B cell (primary cell): ENCODE measurements at regions not wholly inside any gene's neighbourhood (a gene's known extent, or its start where the extent isn't known, plus 50 kb on each side); places are given as distances from the start of the nearest gene placed in this dataset.

Source experiments
- ATAC-seq: fragments of 200-7000 bp; cut with Tn5 transposase; one replicate; pipeline ENCODE4 v1.10.0; 2021; ENCODE audit warnings: low read depth, mild to moderate bottlenecking, moderate number of reproducible peaks, moderate library complexity
- CTCF ChIA-PET: fragments of 350-600 bp; sonication (Branson Sonifier 250); formaldehyde crosslinking; loops from one replicate; lab custom pipeline; 2021; ENCODE audit warnings: antibody characterized with exemption, inconsistent platforms; lab: Charles Lee
- POLR2A ChIA-PET: fragments of 350-600 bp; sonication (Branson Sonifier 250); formaldehyde crosslinking; loops from one replicate; lab custom pipeline; 2021; ENCODE audit warnings: antibody characterized with exemption; lab: Charles Lee
- DNase-seq: peaks from one replicate; pipeline ENCODE4 v3.0.0; 2013
- H2AFZ ChIP-seq: 2 replicates; pipeline ENCODE4 v1.6.1; 2012; ENCODE audit warnings: mild to moderate bottlenecking, low read depth, low read length; ENCODE audit not compliant: insufficient read depth, poor library complexity, severe bottlenecking
- H3K27ac ChIP-seq, 2 donors: 1 replicate in 1 of 2; 2 replicates in 1 of 2; pipeline ENCODE4 v1.5.1; 2012 to 2013; ENCODE audit warnings: low read length in 2 of 2, mild to moderate bottlenecking in 2 of 2, moderate library complexity in 1 of 2
- H3K27me3 ChIP-seq, 4 experiments: fragments of 200-600 bp in 1 of 4; sonication (generic) in 1 of 4; replicated peaks in 1 of 4; 1 replicate in 2 of 4; 2 replicates in 2 of 4; pipeline versions ENCODE4 v1.6.1 to v1.7.0; 2013 to 2016; ENCODE audit warnings: low read length in 3 of 4, mild to moderate bottlenecking in 2 of 4, mixed read lengths in 1 of 4, moderate library complexity in 1 of 4; ENCODE audit not compliant: insufficient read depth in 4 of 4, control insufficient read depth in 3 of 4; ENCODE audit errors: control extremely low read depth in 1 of 4
- H3K36me3 ChIP-seq, 2 experiments: replicated peaks in 1 of 2; 1 replicate in 1 of 2; 2 replicates in 1 of 2; pipeline versions ENCODE4 v1.6.1 to v1.7.1; 2013; ENCODE audit warnings: low read length in 1 of 2; ENCODE audit not compliant: insufficient read depth in 2 of 2, control insufficient read depth in 1 of 2; ENCODE audit errors: control extremely low read depth in 1 of 2, extremely low read depth in 1 of 2
- H3K4me1 ChIP-seq, 2 donors: fragments of 200-600 bp in 1 of 2; sonication (generic) in 1 of 2; 1 replicate in 1 of 2; 2 replicates in 1 of 2; pipeline versions ENCODE4 v1.5.1 to v1.6.1; 2013 to 2017; ENCODE audit warnings: low read length in 2 of 2; ENCODE audit not compliant: control insufficient read depth in 2 of 2, insufficient read depth in 2 of 2
- H3K4me2 ChIP-seq: replicated peaks from 2 replicates; pipeline ENCODE3; 2012; ENCODE audit warnings: mild to moderate bottlenecking, low read depth, low read length; ENCODE audit not compliant: poor library complexity, severe bottlenecking
- H3K4me3 ChIP-seq, 5 experiments: fragments of 200-600 bp in 1 of 5; sonication (generic) in 1 of 5; 1 replicate in 3 of 5; 2 replicates in 2 of 5; pipeline versions ENCODE4 v1.5.1 to v1.7.0; 2011 to 2016; ENCODE audit warnings: low read length in 4 of 5, mild to moderate bottlenecking in 4 of 5, low read depth in 2 of 5, control low read depth in 1 of 5, moderate library complexity in 1 of 5; ENCODE audit not compliant: insufficient read depth in 1 of 5; ENCODE audit errors: control extremely low read depth in 1 of 5, extremely low read depth in 1 of 5
- H3K79me2 ChIP-seq: fragments of 200-600 bp; sonication (generic); one replicate; pipeline ENCODE4 v1.6.0; 2016; ENCODE audit warnings: low read length; ENCODE audit not compliant: control insufficient read depth, insufficient read depth
- H3K9ac ChIP-seq: fragments of 200-600 bp; sonication (generic); 2 replicates; pipeline ENCODE4 v1.6.1; 2017; ENCODE audit warnings: mild to moderate bottlenecking, low read length, moderate library complexity
- H3K9me3 ChIP-seq, 3 donors: one replicate each; pipeline versions ENCODE4 v1.6.1 to v1.7.1; 2013; ENCODE audit warnings: low read length in 2 of 3; ENCODE audit not compliant: control insufficient read depth in 2 of 3, insufficient read depth in 1 of 3; ENCODE audit errors: control extremely low read depth in 1 of 3
- H4K20me1 ChIP-seq: 2 replicates; pipeline ENCODE4 v1.6.0; 2012; ENCODE audit warnings: mild to moderate bottlenecking, low read length; ENCODE audit not compliant: insufficient read depth, control insufficient read depth, poor library complexity, severe bottlenecking
- H3K27ac Mint-ChIP-seq: one replicate; pipeline ENCODE4 v1.8.0; 2021; ENCODE audit warnings: mixed read lengths
- H3K27me3 Mint-ChIP-seq: one replicate; pipeline ENCODE4 v1.8.0; 2021; ENCODE audit warnings: mixed read lengths
- H3K4me1 Mint-ChIP-seq: one replicate; pipeline ENCODE4 v1.8.0; 2021; ENCODE audit warnings: mixed read lengths
- H3K4me3 Mint-ChIP-seq: one replicate; pipeline ENCODE4 v1.8.0; 2021; ENCODE audit warnings: mixed read lengths
- H3K9me3 Mint-ChIP-seq: one replicate; pipeline ENCODE4 v1.8.0; 2022; ENCODE audit warnings: mixed read lengths; ENCODE audit not compliant: insufficient read depth
- CTCF ChIP-seq: fragments of 200-600 bp; IDR thresholded peaks from one replicate; pipeline ENCODE4 v1.8.0; 2022; ENCODE audit warnings: antibody characterized with exemption, mild to moderate bottlenecking
- EZH2 ChIP-seq: IDR thresholded peaks from 2 replicates; pipeline ENCODE4 v1.6.1; 2012; ENCODE audit warnings: borderline replicate concordance, low read depth, mild to moderate bottlenecking, moderate library complexity, low read length; ENCODE audit not compliant: insufficient read depth, poor library complexity, severe bottlenecking
- WGBS: methylation state at CpG from one replicate; pipeline ENCODE4 v1.1.5; 2013; ENCODE audit warnings: missing lambda C conversion rate; ENCODE audit not compliant: insufficient coverage; 5-methylcytosine and 5-hydroxymethylcytosine counted together
- intact Hi-C: fragments of 100-400 bp; cut with micrococcal nuclease; formaldehyde crosslinking; loops from one replicate; pipeline ENCODE4 v1.10.0; 2022

- no peaks in the 10 kb centered on the region for H4K20me1 ChIP-seq
- Mint-ChIP-seq H3K27ac (no peak overlapping the region), H3K4me1 (no peaks in the 10 kb centered on the region), H3K27me3 (no peaks in the 10 kb centered on the region), H3K4me3 (no peak overlapping the region), H3K9me3 (peaks cover 3% of the 10 kb centered on the region)
- H2AFZ ChIP-seq, result no peak overlapping the region
- peaks cover 0 to 11% (median 2%) of the 10 kb centered on the region in 3 donors for H3K9me3 ChIP-seq
- H3K9ac ChIP-seq, result no peak overlapping the region
- no peak for ATAC-seq
- H3K4me3 ChIP-seq, result no peak overlapping the region
- H3K79me2 ChIP-seq, result no peaks in the 10 kb centered on the region
- no peak overlapping the region for H3K27ac ChIP-seq
- DNase-seq, result no peak
- no peaks in the 10 kb centered on the region for H3K36me3 ChIP-seq
- no peak overlapping the region for H3K4me2 ChIP-seq
- 83% methylated on average over 2 of the region's 2 CpGs for WGBS
- ChIA-PET POLR2A (no interaction called here), CTCF (no interaction called here)
- H3K27me3 ChIP-seq, result no peaks in the 10 kb centered on the region
- TF ChIP-seq CTCF, result no peak
- TF ChIP-seq EZH2, result no peak
- intact Hi-C loops, result no loop called here
- H3K4me1 ChIP-seq, result no peaks in the 10 kb centered on the region
Observed at GRCh38 chr4:63541828-63542227, 867.4 kb downstream of the TECRL start.

- H3K4me3 ChIP-seq, result no peak overlapping the region
- H3K4me2 ChIP-seq, result no peak overlapping the region
Observed at GRCh38 chr4:63529581-63530337, 879.5 kb downstream of the TECRL start.

More at GRCh38 chr4:63529581-63530337, 879.5 kb downstream of the TECRL start:
- Mint-ChIP-seq H3K4me1 (no peaks in the 10 kb centered on the region), H3K27ac (no peak overlapping the region), H3K4me3 (no peak overlapping the region), H3K9me3 (no peaks in the 10 kb centered on the region), H3K27me3 (no peaks in the 10 kb centered on the region)
- H2AFZ ChIP-seq, result no peak overlapping the region
- ATAC-seq (no peak), DNase-seq (no peak)
- no peaks in the 10 kb centered on the region for H3K27me3 ChIP-seq
- ChIA-PET POLR2A (no interaction called here), CTCF (no interaction called here)
- H3K9me3 ChIP-seq, result no peaks in the 10 kb centered on the region
- no peak overlapping the region for H3K27ac ChIP-seq
- intact Hi-C loops, result no loop called here
- H3K4me1 ChIP-seq, result no peaks in the 10 kb centered on the region
- H3K36me3 ChIP-seq, result no peaks in the 10 kb centered on the region
- H3K79me2 ChIP-seq, result no peaks in the 10 kb centered on the region
- H4K20me1 ChIP-seq, result no peaks in the 10 kb centered on the region
- TF ChIP-seq CTCF (no peak), EZH2 (no peak)
- no peak overlapping the region for H3K9ac ChIP-seq
- WGBS, result 60% methylated on average over 1 of the region's 7 CpGs
